A673 (cell line): ENCODE measurements at regions not wholly inside any gene's neighbourhood (a gene's known extent, or its start where the extent isn't known, plus 50 kb on each side); places are given as distances from the start of the nearest gene placed in this dataset.

Source experiments
- EZH2 ChIP-seq: fragments of 200-600 bp; sonication (generic); IDR thresholded peaks from 2 replicates; pipeline ENCODE4 v1.6.1; 2017; ENCODE audit warnings: borderline replicate concordance, low read depth, mild to moderate bottlenecking, mixed read lengths, antibody characterized with exemption, low read length; ENCODE audit not compliant: poor library complexity, severe bottlenecking
- TF ChIP-seq, protein P1 (sequence below): fragments of 300-800, 200-600 bp; sonication (generic); conservative IDR thresholded peaks from 2 replicates; pipeline ENCODE4 v1.5.1; 2017; ENCODE audit warnings: low read depth, mild to moderate bottlenecking, antibody characterized with exemption, low read length, moderate library complexity, mixed read lengths

- TF ChIP-seq EZH2: no peak
- TF ChIP-seq, protein P1, sequence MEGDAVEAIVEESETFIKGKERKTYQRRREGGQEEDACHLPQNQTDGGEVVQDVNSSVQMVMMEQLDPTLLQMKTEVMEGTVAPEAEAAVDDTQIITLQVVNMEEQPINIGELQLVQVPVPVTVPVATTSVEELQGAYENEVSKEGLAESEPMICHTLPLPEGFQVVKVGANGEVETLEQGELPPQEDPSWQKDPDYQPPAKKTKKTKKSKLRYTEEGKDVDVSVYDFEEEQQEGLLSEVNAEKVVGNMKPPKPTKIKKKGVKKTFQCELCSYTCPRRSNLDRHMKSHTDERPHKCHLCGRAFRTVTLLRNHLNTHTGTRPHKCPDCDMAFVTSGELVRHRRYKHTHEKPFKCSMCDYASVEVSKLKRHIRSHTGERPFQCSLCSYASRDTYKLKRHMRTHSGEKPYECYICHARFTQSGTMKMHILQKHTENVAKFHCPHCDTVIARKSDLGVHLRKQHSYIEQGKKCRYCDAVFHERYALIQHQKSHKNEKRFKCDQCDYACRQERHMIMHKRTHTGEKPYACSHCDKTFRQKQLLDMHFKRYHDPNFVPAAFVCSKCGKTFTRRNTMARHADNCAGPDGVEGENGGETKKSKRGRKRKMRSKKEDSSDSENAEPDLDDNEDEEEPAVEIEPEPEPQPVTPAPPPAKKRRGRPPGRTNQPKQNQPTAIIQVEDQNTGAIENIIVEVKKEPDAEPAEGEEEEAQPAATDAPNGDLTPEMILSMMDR: no peak
Observed at GRCh38 chr5:32973646-32974045, 262.5 kb downstream of the NPR3 start.
